Panc1 (cell line): ENCODE measurements at regions not wholly inside any gene's neighbourhood (a gene's known extent, or its start where the extent isn't known, plus 50 kb on each side); places are given as distances from the start of the nearest gene placed in this dataset.

Experiments used
- ATAC-seq: fragments of 200-7000 bp; cut with Tn5 transposase; 2 replicates; pipeline ENCODE4 v1.9.1; 2020; ENCODE audit warnings: mild to moderate bottlenecking, moderate library complexity
- BruUV-seq: library from RNA; stranded (reverse); fragments of 400-500 nt; replicated peaks from 2 replicates; lab custom pipeline; 2021; lab: Mats Ljungman, UMichigan
- CTCF ChIA-PET: fragments of 300-600 bp; sonication (Branson Sonifier 250); formaldehyde crosslinking; loops from one replicate; lab custom pipeline; 2022; ENCODE audit warnings: antibody characterized with exemption; lab: Charles Lee
- POLR2A ChIA-PET: fragments of 300-600 bp; sonication (Branson Sonifier 250); formaldehyde crosslinking; loops from one replicate; lab custom pipeline; 2022; ENCODE audit warnings: antibody characterized with exemption; lab: Charles Lee
- DNase-seq: peaks from one replicate; pipeline ENCODE4 v3.0.0-alpha.2; 2010; ENCODE audit warnings: low read depth, low spot score
- H3K27ac ChIP-seq: 2 replicates; pipeline ENCODE4 v1.5.1; 2011; ENCODE audit warnings: mild to moderate bottlenecking, low read length, inconsistent platforms
- H3K27me3 ChIP-seq: fragments of 200-500 bp; sonication (Bioruptor generic); 2 replicates; pipeline ENCODE4 v1.6.0; 2014; ENCODE audit warnings: low read length, inconsistent platforms; ENCODE audit not compliant: control insufficient read depth, insufficient read depth
- H3K36me3 ChIP-seq: fragments of 200-500 bp; sonication (Bioruptor generic); 2 replicates; pipeline ENCODE4 v1.5.1; 2014; ENCODE audit warnings: inconsistent platforms, mild to moderate bottlenecking, low read length, moderate library complexity; ENCODE audit not compliant: control insufficient read depth, insufficient read depth
- H3K4me1 ChIP-seq: 2 replicates; pipeline ENCODE4 v1.5.1; 2011; ENCODE audit warnings: inconsistent platforms, mild to moderate bottlenecking, low read length, moderate library complexity; ENCODE audit not compliant: control insufficient read depth, insufficient read depth
- H3K4me3 ChIP-seq, 2 experiments: 2 replicates each; pipeline ENCODE4 v1.5.1; 2011 to 2012; ENCODE audit warnings: low read depth in 2 of 2, low read length in 2 of 2, mild to moderate bottlenecking in 2 of 2, inconsistent platforms in 1 of 2, moderate library complexity in 1 of 2
- H3K9me3 ChIP-seq: fragments of 200-500 bp; sonication (Bioruptor generic); 2 replicates; pipeline ENCODE4 v1.5.1; 2014; ENCODE audit warnings: low read depth, mild to moderate bottlenecking, inconsistent platforms, low read length, moderate library complexity; ENCODE audit not compliant: control insufficient read depth, insufficient read depth
- POLR2AphosphoS5 ChIP-seq: IDR thresholded peaks from 2 replicates; pipeline ENCODE4 v1.6.1; 2012; ENCODE audit warnings: mild to moderate bottlenecking, low read depth, low read length, moderate library complexity
- REST ChIP-seq, 2 experiments: IDR thresholded peaks; 2 replicates each; pipeline ENCODE4 v1.6.1; 2011 to 2012; ENCODE audit warnings: low read depth in 2 of 2, control low read depth in 1 of 2, low read length in 1 of 2, mild to moderate bottlenecking in 1 of 2, moderate library complexity in 1 of 2; ENCODE audit not compliant: insufficient read depth in 1 of 2
- SIN3A ChIP-seq: IDR thresholded peaks from 2 replicates; pipeline ENCODE4 v1.6.1; 2012; ENCODE audit warnings: low read depth, mild to moderate bottlenecking, low read length, moderate library complexity, borderline replicate concordance; ENCODE audit not compliant: insufficient read depth
- TCF7L2 ChIP-seq: IDR thresholded peaks from 2 replicates; pipeline ENCODE4 v1.6.1; 2011; ENCODE audit warnings: mild to moderate bottlenecking, low read depth, low read length, inconsistent platforms
- in situ Hi-C: cut with HindIII; loops from 2 replicates; pipeline ENCODE4 v1.10.0; 2016; ENCODE audit warnings: low sequenced_read_pairs, low pct_unique_long_range_greater_than_20kb
- intact Hi-C: fragments of 100-400 bp; cut with micrococcal nuclease; formaldehyde crosslinking; loops from one replicate; pipeline ENCODE4 v1.10.0; 2022; ENCODE audit not compliant: unreplicated experiment
- TF ChIP-seq, protein P1 (sequence below): fragments of 450-650 bp; IDR thresholded peaks from 2 replicates; pipeline ENCODE4 v1.5.1; 2017; ENCODE audit warnings: mild to moderate bottlenecking

DNA sequence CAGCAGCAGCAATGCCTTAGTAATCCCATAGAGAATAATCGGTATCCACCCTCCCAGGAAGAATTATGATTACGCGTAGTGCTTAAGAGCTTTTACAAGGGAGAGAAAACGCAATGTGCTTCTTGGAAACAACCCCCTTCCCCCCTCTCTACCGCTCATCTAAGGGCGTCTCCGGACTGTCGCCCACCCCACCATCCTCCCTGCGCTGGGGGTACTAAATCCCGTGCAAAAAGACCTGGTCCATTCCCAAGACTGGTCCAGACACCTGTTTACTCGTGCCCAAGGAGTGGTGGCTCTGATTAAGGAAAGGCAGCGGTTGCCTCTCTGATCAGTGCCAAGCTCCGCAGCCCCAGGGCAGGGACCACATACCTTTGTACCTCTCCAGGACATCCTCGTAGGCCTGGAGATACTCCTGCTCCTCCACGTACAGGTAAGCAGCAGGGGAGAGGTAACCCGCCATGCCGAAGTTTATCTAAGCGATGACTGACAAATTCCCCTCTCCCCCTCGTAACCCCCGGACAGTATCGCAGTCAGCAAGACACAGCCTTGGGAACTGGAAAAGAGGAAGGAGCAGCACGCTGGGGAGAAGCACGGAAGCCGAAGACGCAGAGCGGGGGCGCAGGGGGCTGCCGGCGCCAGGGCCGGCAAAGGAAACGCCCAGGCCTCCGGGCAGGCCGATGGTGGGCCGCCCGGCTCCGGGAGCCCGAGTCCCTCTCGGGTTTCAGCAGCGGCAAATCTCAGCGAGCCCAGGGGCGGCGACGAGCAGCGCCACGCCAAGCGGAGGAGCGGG is 112.0 kb upstream of the BEND6 start:
- Histone ChIP-seq H3K9me3 (no peaks in the 10 kb centered on the region), H3K4me1 (peaks cover 57% of the 10 kb centered on the region), H3K27ac (peak overlapping the region; percentile 99), H3K27me3 (no peaks in the 10 kb centered on the region), H3K4me3 (peak overlapping the region; percentile 80 to 99), H3K36me3 (no peaks in the 10 kb centered on the region)
- in situ Hi-C loops (no loop called here), intact Hi-C loops (loop anchor here (5.0 kb wide), 1 partner anchor 136 kb away; no protein-coding TSS in a partner anchor)
- ATAC-seq (peak; percentile 47), DNase-seq (no peak)
- TF ChIP-seq REST (IDR thresholded peaks at IDR 0.05; ENCODE audit: insufficient read depth in 1 of 2, low read depth in 2 of 2, low read length in 1 of 2) (no peak), TCF7L2 (peak; percentile 64; the same call in 1 of the 2 replicates)
- ChIA-PET CTCF (interaction anchor here (0.7 kb wide), 1 partner anchor 143 kb away, joined by 3 read pairs; no protein-coding TSS in a partner anchor), POLR2A (interaction anchor here (0.5 to 0.8 kb wide), 2 partner anchors 74 to 85 kb away, joined by 4 to 5 read pairs; no protein-coding TSS in a partner anchor)
- no TSS peak for BruUV-seq

GRCh38 chr6:56841751-56842150 is 113.2 kb upstream of the BEND6 start:
- peak overlapping the region; percentile 99 for H3K27ac ChIP-seq
- H3K4me3 ChIP-seq: peak overlapping the region; percentile 80 to 99
- H3K36me3 ChIP-seq: no peaks in the 10 kb centered on the region
- peaks cover 58% of the 10 kb centered on the region for H3K4me1 ChIP-seq
- in situ Hi-C loops: no loop called here
- no peak for TF ChIP-seq SIN3A
- TF ChIP-seq REST (IDR thresholded peaks at IDR 0.05; ENCODE audit: insufficient read depth in 1 of 2, low read depth in 2 of 2, low read length in 1 of 2): no peak
- no peak for TF ChIP-seq POLR2AphosphoS5
- TF ChIP-seq, protein P1, sequence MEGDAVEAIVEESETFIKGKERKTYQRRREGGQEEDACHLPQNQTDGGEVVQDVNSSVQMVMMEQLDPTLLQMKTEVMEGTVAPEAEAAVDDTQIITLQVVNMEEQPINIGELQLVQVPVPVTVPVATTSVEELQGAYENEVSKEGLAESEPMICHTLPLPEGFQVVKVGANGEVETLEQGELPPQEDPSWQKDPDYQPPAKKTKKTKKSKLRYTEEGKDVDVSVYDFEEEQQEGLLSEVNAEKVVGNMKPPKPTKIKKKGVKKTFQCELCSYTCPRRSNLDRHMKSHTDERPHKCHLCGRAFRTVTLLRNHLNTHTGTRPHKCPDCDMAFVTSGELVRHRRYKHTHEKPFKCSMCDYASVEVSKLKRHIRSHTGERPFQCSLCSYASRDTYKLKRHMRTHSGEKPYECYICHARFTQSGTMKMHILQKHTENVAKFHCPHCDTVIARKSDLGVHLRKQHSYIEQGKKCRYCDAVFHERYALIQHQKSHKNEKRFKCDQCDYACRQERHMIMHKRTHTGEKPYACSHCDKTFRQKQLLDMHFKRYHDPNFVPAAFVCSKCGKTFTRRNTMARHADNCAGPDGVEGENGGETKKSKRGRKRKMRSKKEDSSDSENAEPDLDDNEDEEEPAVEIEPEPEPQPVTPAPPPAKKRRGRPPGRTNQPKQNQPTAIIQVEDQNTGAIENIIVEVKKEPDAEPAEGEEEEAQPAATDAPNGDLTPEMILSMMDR: no peak
- no peak for TF ChIP-seq TCF7L2
- ATAC-seq (no peak), DNase-seq (no peak)
- ChIA-PET POLR2A (no interaction called here), CTCF (no interaction called here)
- no TSS peak for BruUV-seq
- H3K9me3 ChIP-seq: no peaks in the 10 kb centered on the region
- intact Hi-C loops: loop anchor here (5.0 kb wide), 1 partner anchor 134 kb away; no protein-coding TSS in a partner anchor
- H3K27me3 ChIP-seq: no peaks in the 10 kb centered on the region
